ENCODE measurements at regions not wholly inside any gene's neighbourhood (a gene's known extent, or its start where the extent isn't known, plus 50 kb on each side); places are given as distances from the start of the nearest gene placed in this dataset.
"Not testable (repeated sequence)": the region's sequence is repeated elsewhere in the genome, so short reads cannot be mapped to it uniquely, and the experiment has no call there.

DNA sequence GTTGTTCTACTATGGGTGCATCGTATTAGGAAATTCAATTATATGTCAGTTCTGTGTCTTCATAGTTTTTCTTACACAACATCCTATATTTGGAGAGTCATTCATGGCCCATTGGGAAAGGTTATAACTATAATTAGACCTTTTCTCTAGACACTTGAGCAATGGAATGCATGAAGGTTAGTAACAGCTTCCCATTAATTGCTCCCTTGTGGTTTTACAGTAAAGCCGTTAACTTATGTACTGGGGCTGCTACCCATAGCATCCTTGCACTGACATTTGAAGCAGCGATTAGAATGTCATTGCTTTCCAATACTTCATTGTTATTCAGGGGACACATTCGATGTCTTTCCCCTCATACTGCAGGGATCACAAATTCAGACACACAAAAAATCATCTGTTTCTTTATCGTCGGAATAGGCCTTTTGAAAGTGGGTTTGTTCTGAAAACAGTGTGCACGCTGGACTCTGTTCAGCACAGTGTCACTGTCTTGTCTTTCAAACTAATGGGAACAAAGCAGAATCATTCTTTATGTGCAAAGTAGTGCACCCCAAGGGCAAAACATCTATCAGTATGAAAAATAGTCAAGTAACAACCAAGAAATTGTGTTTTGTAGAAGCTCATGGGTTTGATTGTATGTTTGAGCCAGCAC lies 634.3 kb upstream of the MAP3K7 start:
- no peak overlapping the region for H3K4me3 ChIP-seq (ENCODE audit: low read depth, low read length)
- DNase-seq (ENCODE audit: low read depth), result peak; percentile 60
- TF ChIP-seq, protein P1, sequence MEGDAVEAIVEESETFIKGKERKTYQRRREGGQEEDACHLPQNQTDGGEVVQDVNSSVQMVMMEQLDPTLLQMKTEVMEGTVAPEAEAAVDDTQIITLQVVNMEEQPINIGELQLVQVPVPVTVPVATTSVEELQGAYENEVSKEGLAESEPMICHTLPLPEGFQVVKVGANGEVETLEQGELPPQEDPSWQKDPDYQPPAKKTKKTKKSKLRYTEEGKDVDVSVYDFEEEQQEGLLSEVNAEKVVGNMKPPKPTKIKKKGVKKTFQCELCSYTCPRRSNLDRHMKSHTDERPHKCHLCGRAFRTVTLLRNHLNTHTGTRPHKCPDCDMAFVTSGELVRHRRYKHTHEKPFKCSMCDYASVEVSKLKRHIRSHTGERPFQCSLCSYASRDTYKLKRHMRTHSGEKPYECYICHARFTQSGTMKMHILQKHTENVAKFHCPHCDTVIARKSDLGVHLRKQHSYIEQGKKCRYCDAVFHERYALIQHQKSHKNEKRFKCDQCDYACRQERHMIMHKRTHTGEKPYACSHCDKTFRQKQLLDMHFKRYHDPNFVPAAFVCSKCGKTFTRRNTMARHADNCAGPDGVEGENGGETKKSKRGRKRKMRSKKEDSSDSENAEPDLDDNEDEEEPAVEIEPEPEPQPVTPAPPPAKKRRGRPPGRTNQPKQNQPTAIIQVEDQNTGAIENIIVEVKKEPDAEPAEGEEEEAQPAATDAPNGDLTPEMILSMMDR (IDR thresholded peaks at IDR 0.05; ENCODE audit: low read depth, low read length), result no peak
- TF ChIP-seq POLR2A (IDR thresholded peaks at IDR 0.05; ENCODE audit: extremely low read depth, insufficient read length) (no peak), MYC (IDR thresholded peaks at IDR 0.05; ENCODE audit: low read depth, low read length) (no peak), MAX (IDR thresholded peaks at IDR 0.05; ENCODE audit: low read depth, low read length) (no peak)

GRCh38 chr6:91213229-91213901 lies 626.5 kb upstream of the MAP3K7 start:
- DNase-seq (ENCODE audit: low read depth), result no peak
- TF ChIP-seq MYC (IDR thresholded peaks at IDR 0.05; ENCODE audit: low read depth, low read length) (no peak), MAX (IDR thresholded peaks at IDR 0.05; ENCODE audit: low read depth, low read length) (no peak), POLR2A (IDR thresholded peaks at IDR 0.05; ENCODE audit: extremely low read depth, insufficient read length) (no peak)
- TF ChIP-seq, protein P1 (IDR thresholded peaks at IDR 0.05; ENCODE audit: low read depth, low read length), result no peak
- no peak overlapping the region for H3K4me3 ChIP-seq (ENCODE audit: low read depth, low read length)

DNA sequence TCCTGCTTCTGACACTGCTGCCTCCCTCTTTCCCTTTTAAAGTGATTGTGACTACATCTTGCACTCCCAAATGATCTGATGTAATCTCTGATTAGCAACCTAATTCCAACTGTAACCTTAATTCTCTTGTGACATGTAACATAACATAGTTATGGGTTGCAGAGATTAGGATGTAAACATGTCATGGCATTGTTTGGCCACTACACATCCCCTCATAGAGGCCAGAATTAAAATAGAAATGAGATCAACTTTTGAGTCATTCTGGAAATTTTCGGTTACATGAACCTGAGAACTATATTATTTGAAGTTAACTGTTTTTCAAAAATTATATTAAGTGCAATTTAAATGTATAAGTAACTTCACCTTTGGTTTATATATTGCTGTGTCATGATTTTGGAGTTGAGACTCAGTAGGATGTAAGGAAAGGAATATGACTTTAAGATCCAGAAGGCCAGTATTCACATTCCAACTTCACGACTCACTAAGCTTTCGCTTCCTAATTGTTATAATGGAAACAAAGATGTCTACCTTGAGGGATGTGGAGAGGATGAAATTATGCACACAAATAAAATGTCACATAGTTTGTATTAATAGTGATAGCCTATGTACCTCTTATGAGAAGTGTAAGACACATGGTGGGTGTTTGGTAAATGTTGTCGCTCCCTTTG lies 611.9 kb upstream of the MAP3K7 start:
- DNase-seq (ENCODE audit: low read depth), result no peak
- no peak overlapping the region for H3K4me3 ChIP-seq (ENCODE audit: low read depth, low read length)
- no peak for TF ChIP-seq MAX (IDR thresholded peaks at IDR 0.05; ENCODE audit: low read depth, low read length)
- TF ChIP-seq MYC (IDR thresholded peaks at IDR 0.05; ENCODE audit: low read depth, low read length), result no peak
- TF ChIP-seq POLR2A (IDR thresholded peaks at IDR 0.05; ENCODE audit: extremely low read depth, insufficient read length), result no peak
- TF ChIP-seq, protein P1 (IDR thresholded peaks at IDR 0.05; ENCODE audit: low read depth, low read length), result no peak

DNA sequence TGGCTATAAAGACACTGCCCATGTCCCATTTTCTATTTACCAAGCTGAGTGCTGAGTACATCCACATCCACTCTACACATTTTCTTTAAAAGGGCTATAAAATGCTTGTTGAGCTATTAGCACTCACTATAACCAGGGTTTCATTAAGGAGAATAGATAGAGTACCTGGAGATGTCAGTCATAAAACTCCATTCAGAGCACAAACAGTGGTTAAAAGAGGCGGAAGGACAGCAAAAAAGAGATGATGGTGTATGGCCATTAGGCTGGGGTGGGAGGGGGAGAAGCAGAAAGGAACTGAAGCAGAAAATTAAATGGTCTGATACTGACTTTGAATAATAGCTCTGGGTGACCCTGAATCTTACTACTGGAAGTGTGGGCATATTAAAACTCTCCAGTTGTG lies 609.9 kb upstream of the MAP3K7 start:
- H3K4me3 ChIP-seq (ENCODE audit: low read depth, low read length), result no peak overlapping the region
- TF ChIP-seq, protein P1 (IDR thresholded peaks at IDR 0.05; ENCODE audit: low read depth, low read length), result no peak
- TF ChIP-seq MAX (IDR thresholded peaks at IDR 0.05; ENCODE audit: low read depth, low read length) (no peak), MYC (IDR thresholded peaks at IDR 0.05; ENCODE audit: low read depth, low read length) (no peak), POLR2A (IDR thresholded peaks at IDR 0.05; ENCODE audit: extremely low read depth, insufficient read length) (no peak)
- no peak for DNase-seq (ENCODE audit: low read depth)

DNA sequence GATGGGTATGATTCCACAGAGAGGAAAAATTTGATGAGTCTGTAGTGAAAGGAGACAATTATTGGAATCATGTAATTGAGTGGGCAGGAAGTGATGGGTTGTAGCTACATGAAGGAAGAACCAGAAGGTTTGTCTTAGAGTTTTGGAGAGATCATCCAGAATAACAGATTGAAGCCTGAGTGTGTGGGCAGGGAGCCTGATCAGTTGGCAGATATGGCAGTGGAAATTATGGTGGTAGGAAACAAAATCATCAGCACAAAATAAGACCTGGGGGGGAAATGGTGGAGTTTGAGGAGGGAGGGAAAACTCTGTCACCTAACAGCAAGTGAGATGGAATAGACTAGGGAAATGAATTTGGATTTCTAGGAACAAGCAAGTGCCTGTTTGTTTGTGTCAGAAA lies 606.6 kb upstream of the MAP3K7 start:
- no peak for DNase-seq (ENCODE audit: low read depth)
- TF ChIP-seq MAX (IDR thresholded peaks at IDR 0.05; ENCODE audit: low read depth, low read length), result no peak
- no peak for TF ChIP-seq POLR2A (IDR thresholded peaks at IDR 0.05; ENCODE audit: extremely low read depth, insufficient read length)
- no peak for TF ChIP-seq MYC (IDR thresholded peaks at IDR 0.05; ENCODE audit: low read depth, low read length)
- TF ChIP-seq, protein P1 (IDR thresholded peaks at IDR 0.05; ENCODE audit: low read depth, low read length), result no peak
- H3K4me3 ChIP-seq (ENCODE audit: low read depth, low read length), result no peak overlapping the region

DNA sequence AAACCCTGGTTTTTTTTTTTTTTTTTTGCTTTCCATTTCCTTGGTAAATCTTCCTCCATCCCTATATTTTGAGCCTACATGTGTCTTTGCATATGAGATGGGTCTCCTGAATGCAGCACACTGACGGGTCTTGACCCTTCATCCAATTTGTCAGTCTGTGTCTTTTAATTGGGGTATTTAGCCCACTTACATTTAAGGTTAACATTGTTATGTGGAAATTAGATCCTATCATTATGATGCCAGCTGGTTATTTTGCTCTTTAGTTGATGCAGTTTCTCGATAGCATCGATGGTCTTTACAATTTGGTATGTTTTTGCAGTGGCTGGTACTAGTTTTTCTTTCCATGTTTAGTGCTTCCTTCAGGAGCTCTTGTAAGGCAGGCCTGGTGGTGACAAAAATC lies 603.2 kb upstream of the MAP3K7 start:
- DNase-seq (ENCODE audit: low read depth); H3K4me3 ChIP-seq (ENCODE audit: low read depth, low read length): not testable (repeated sequence)
